ENCODE measurements at regions not wholly inside any gene's neighbourhood (a gene's known extent, or its start where the extent isn't known, plus 50 kb on each side); places are given as distances from the start of the nearest gene placed in this dataset.

DNA sequence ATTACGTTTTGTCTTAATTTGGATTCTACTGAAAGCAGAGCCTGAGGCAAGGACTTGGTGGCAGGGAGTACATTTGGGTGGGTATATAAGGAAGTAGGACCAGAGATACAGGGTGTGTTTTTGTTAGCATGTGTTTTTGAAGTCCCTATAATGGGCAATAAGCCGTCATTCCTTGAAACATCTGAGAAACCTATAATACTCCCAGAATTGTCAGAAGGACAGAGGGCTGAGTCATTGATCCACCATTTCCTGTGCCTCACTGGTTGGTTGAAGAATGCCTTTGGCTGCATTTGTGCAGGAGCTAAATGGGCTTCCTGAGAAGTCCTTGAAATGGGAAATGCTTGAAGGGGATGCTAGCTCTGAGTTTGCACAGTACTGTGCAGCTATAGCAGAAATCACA, 281.8 kb upstream of the ZEB2 start:
- CTCF ChIA-PET: no interaction called here
- TF ChIP-seq ZFP3 (tag by site-specific recombination; IDR thresholded peaks at IDR 0.05; ENCODE audit: low read depth) (no peak), ZNF621 (tag by site-specific recombination; IDR thresholded peaks at IDR 0.05) (no peak)
- Histone ChIP-seq H3K4me3 (ENCODE audit: low read depth, low read length) (no peak overlapping the region), H3K27ac (ENCODE audit: extremely low read depth, low read depth, low read length) (no peak overlapping the region), H3K4me1 (ENCODE audit: control insufficient read depth, insufficient read depth, low read length) (no peaks in the 10 kb centered on the region), H3K36me3 (ENCODE audit: control insufficient read depth in 2 of 2, insufficient read depth in 1 of 2, low read length in 2 of 2) (no peaks in the 10 kb centered on the region), H3K9me3 (ENCODE audit: control insufficient read depth, insufficient read depth, low read depth, low read length) (no peaks in the 10 kb centered on the region)
- POLR2A ChIA-PET: no interaction called here

DNA sequence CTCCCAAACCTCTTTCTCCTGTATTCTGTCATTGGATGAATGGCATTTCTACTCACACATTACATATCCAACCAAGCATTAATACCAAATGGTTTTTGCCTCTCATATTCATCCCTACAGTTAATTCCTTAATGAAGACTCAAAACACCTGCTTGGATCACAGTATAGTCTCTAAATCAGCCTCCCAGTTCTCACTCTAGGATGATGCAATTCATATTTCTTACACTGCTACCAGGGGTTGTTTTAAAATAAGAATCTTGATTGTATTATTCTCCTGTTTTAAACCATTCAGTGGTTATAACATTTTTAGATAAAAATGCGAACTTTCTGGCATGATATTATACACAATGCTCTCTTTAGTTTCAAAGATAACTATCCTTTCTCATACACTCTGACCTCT, 281.4 kb upstream of the ZEB2 start:
- CTCF ChIA-PET: no interaction called here
- TF ChIP-seq ZNF354C (tag by site-specific recombination; IDR thresholded peaks at IDR 0.05; ENCODE audit: borderline replicate concordance, low read depth) (no peak), MEIS1 (CRISPR knock-in tag; IDR thresholded peaks at IDR 0.05; ENCODE audit: borderline replicate concordance) (no peak), ZBTB48 (tag by site-specific recombination; IDR thresholded peaks at IDR 0.05) (no peak), ZNF777 (tag by site-specific recombination; IDR thresholded peaks at IDR 0.05; ENCODE audit: borderline replicate concordance) (no peak), HOXA7 (CRISPR knock-in tag; IDR thresholded peaks at IDR 0.05; ENCODE audit: borderline replicate concordance) (no peak)
- TF ChIP-seq, protein P1, sequence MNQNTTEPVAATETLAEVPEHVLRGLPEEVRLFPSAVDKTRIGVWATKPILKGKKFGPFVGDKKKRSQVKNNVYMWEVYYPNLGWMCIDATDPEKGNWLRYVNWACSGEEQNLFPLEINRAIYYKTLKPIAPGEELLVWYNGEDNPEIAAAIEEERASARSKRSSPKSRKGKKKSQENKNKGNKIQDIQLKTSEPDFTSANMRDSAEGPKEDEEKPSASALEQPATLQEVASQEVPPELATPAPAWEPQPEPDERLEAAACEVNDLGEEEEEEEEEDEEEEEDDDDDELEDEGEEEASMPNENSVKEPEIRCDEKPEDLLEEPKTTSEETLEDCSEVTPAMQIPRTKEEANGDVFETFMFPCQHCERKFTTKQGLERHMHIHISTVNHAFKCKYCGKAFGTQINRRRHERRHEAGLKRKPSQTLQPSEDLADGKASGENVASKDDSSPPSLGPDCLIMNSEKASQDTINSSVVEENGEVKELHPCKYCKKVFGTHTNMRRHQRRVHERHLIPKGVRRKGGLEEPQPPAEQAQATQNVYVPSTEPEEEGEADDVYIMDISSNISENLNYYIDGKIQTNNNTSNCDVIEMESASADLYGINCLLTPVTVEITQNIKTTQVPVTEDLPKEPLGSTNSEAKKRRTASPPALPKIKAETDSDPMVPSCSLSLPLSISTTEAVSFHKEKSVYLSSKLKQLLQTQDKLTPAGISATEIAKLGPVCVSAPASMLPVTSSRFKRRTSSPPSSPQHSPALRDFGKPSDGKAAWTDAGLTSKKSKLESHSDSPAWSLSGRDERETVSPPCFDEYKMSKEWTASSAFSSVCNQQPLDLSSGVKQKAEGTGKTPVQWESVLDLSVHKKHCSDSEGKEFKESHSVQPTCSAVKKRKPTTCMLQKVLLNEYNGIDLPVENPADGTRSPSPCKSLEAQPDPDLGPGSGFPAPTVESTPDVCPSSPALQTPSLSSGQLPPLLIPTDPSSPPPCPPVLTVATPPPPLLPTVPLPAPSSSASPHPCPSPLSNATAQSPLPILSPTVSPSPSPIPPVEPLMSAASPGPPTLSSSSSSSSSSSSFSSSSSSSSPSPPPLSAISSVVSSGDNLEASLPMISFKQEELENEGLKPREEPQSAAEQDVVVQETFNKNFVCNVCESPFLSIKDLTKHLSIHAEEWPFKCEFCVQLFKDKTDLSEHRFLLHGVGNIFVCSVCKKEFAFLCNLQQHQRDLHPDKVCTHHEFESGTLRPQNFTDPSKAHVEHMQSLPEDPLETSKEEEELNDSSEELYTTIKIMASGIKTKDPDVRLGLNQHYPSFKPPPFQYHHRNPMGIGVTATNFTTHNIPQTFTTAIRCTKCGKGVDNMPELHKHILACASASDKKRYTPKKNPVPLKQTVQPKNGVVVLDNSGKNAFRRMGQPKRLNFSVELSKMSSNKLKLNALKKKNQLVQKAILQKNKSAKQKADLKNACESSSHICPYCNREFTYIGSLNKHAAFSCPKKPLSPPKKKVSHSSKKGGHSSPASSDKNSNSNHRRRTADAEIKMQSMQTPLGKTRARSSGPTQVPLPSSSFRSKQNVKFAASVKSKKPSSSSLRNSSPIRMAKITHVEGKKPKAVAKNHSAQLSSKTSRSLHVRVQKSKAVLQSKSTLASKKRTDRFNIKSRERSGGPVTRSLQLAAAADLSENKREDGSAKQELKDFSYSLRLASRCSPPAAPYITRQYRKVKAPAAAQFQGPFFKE (tag by site-specific recombination; IDR thresholded peaks at IDR 0.05; ENCODE audit: borderline replicate concordance): no peak
- Histone ChIP-seq H3K4me3 (ENCODE audit: low read depth, low read length) (no peak overlapping the region), H3K4me1 (ENCODE audit: control insufficient read depth, insufficient read depth, low read length) (no peaks in the 10 kb centered on the region), H3K27ac (ENCODE audit: extremely low read depth, low read depth, low read length) (no peak overlapping the region), H3K9me3 (ENCODE audit: control insufficient read depth, insufficient read depth, low read depth, low read length) (no peaks in the 10 kb centered on the region), H3K36me3 (ENCODE audit: control insufficient read depth in 2 of 2, insufficient read depth in 1 of 2, low read length in 2 of 2) (no peaks in the 10 kb centered on the region)
- POLR2A ChIA-PET: no interaction called here

DNA sequence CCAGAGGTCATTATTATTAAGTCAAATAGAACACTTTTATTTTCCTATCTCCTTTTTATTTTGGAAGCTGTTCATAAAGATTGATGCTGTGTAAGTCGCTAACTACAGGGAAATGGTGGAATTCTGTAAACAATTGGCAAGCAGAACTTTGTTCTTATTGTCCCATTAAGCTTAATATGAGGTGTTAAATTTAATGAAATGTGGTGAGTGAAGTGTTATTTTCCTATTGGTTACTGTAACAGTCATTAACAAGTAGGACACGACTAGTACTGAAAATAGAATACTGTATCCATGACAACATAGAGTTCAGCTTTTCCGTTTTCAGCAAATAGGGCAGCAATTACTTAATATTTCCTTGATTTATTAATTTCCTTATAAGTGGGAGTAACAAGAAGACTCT, 279.1 kb upstream of the ZEB2 start:
- no peaks in the 10 kb centered on the region for H3K36me3 ChIP-seq (ENCODE audit: control insufficient read depth in 2 of 2, insufficient read depth in 1 of 2, low read length in 2 of 2)
- ChIA-PET POLR2A (no interaction called here), CTCF (no interaction called here)
- TF ChIP-seq, protein P2, sequence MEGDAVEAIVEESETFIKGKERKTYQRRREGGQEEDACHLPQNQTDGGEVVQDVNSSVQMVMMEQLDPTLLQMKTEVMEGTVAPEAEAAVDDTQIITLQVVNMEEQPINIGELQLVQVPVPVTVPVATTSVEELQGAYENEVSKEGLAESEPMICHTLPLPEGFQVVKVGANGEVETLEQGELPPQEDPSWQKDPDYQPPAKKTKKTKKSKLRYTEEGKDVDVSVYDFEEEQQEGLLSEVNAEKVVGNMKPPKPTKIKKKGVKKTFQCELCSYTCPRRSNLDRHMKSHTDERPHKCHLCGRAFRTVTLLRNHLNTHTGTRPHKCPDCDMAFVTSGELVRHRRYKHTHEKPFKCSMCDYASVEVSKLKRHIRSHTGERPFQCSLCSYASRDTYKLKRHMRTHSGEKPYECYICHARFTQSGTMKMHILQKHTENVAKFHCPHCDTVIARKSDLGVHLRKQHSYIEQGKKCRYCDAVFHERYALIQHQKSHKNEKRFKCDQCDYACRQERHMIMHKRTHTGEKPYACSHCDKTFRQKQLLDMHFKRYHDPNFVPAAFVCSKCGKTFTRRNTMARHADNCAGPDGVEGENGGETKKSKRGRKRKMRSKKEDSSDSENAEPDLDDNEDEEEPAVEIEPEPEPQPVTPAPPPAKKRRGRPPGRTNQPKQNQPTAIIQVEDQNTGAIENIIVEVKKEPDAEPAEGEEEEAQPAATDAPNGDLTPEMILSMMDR (tag by site-specific recombination; IDR thresholded peaks at IDR 0.05): no peak
- TF ChIP-seq, protein P3, sequence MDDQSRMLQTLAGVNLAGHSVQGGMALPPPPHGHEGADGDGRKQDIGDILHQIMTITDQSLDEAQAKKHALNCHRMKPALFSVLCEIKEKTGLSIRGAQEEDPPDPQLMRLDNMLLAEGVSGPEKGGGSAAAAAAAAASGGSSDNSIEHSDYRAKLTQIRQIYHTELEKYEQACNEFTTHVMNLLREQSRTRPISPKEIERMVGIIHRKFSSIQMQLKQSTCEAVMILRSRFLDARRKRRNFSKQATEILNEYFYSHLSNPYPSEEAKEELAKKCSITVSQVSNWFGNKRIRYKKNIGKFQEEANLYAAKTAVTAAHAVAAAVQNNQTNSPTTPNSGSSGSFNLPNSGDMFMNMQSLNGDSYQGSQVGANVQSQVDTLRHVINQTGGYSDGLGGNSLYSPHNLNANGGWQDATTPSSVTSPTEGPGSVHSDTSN (CRISPR knock-in tag; IDR thresholded peaks at IDR 0.05): no peak
- no peak for TF ChIP-seq ZNF2 (tag by site-specific recombination; IDR thresholded peaks at IDR 0.05)
- no peak for TF ChIP-seq ZFP37 (tag by site-specific recombination; IDR thresholded peaks at IDR 0.05)
- TF ChIP-seq ZNF677 (tag by site-specific recombination; IDR thresholded peaks at IDR 0.05): no peak
- TF ChIP-seq ZNF248 (tag by site-specific recombination; IDR thresholded peaks at IDR 0.05): no peak
- no peak for TF ChIP-seq ZNF501 (tag by site-specific recombination; IDR thresholded peaks at IDR 0.05)
- no peak for TF ChIP-seq ZFP69B (tag by site-specific recombination; IDR thresholded peaks at IDR 0.05)
- TF ChIP-seq, protein P4, sequence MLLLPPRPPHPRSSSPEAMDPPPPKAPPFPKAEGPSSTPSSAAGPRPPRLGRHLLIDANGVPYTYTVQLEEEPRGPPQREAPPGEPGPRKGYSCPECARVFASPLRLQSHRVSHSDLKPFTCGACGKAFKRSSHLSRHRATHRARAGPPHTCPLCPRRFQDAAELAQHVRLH (tag by site-specific recombination; IDR thresholded peaks at IDR 0.05): no peak
- TF ChIP-seq ZFHX2 (tag by site-specific recombination; conservative IDR thresholded peaks at IDR 0.05): no peak
- no peak for TF ChIP-seq ZNF184 (tag by site-specific recombination; IDR thresholded peaks at IDR 0.05)
- no peak for TF ChIP-seq ZIC2 (tag by site-specific recombination; IDR thresholded peaks at IDR 0.05)
- no peak for TF ChIP-seq ZEB2 (tag by site-specific recombination; IDR thresholded peaks at IDR 0.05)
- no peak for TF ChIP-seq ZNF658 (tag by site-specific recombination; IDR thresholded peaks at IDR 0.05)
- no peak overlapping the region for H3K4me3 ChIP-seq (ENCODE audit: low read depth, low read length)
- H3K27ac ChIP-seq (ENCODE audit: extremely low read depth, low read depth, low read length): no peak overlapping the region
- H3K9me3 ChIP-seq (ENCODE audit: control insufficient read depth, insufficient read depth, low read depth, low read length): no peaks in the 10 kb centered on the region
- no peaks in the 10 kb centered on the region for H3K4me1 ChIP-seq (ENCODE audit: control insufficient read depth, insufficient read depth, low read length)

Data from HEK293 (cell line).